Keratinocyte (primary cell): ENCODE measurements at regions not wholly inside any gene's neighbourhood (a gene's known extent, or its start where the extent isn't known, plus 50 kb on each side); places are given as distances from the start of the nearest gene placed in this dataset.

ENCODE experiments used
- EZH2 ChIP-seq: IDR thresholded peaks from one replicate; pipeline ENCODE4 v1.6.1; 2012; ENCODE audit warnings: inconsistent platforms, mild to moderate bottlenecking, low read length, moderate library complexity
- TF ChIP-seq, protein P1 (sequence below), 3 experiments: IDR thresholded peaks in 1 of 3; conservative IDR thresholded peaks in 1 of 3; optimal IDR thresholded peaks in 1 of 3; 2 replicates in 2 of 3; 3 replicates in 1 of 3; pipeline versions ENCODE3 to v1.5.1; 2011; ENCODE audit warnings: low read length in 3 of 3, mild to moderate bottlenecking in 3 of 3, moderate library complexity in 2 of 3, control low read depth in 1 of 3, inconsistent platforms in 1 of 3; ENCODE audit not compliant: insufficient read depth in 2 of 3; ENCODE audit errors: extremely low read depth in 1 of 3

DNA sequence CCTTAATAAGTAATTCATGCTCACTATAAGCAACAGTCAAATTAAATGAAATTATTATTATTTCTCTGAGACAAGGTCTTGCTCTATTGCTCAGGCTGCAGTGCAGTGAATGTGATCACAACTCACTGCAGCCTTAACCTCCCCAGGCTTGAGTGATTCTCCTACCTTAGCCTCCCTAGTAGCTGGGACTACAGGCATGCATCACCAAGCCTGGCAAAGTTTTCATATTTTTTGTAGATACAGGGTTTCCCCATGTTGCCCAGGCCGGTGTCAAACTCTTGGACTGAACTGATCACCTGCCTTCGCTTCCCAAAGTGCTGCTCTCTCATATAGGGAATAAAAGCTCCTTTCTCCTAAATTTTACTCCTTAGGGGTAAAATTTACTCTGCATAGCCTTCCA is 74.9 kb upstream of the GAREM1 start:
- TF ChIP-seq, protein P1, sequence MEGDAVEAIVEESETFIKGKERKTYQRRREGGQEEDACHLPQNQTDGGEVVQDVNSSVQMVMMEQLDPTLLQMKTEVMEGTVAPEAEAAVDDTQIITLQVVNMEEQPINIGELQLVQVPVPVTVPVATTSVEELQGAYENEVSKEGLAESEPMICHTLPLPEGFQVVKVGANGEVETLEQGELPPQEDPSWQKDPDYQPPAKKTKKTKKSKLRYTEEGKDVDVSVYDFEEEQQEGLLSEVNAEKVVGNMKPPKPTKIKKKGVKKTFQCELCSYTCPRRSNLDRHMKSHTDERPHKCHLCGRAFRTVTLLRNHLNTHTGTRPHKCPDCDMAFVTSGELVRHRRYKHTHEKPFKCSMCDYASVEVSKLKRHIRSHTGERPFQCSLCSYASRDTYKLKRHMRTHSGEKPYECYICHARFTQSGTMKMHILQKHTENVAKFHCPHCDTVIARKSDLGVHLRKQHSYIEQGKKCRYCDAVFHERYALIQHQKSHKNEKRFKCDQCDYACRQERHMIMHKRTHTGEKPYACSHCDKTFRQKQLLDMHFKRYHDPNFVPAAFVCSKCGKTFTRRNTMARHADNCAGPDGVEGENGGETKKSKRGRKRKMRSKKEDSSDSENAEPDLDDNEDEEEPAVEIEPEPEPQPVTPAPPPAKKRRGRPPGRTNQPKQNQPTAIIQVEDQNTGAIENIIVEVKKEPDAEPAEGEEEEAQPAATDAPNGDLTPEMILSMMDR (optimal IDR thresholded peaks at IDR 0.05 in 1 of 3, IDR thresholded peaks at IDR 0.05 in 1 of 3, conservative IDR thresholded peaks at IDR 0.05 in 1 of 3; ENCODE audit: extremely low read depth in 1 of 3, insufficient read depth in 2 of 3, low read length in 3 of 3), result no peak
- no peak for TF ChIP-seq EZH2
